GM12878 (cell line): ENCODE measurements at regions not wholly inside any gene's neighbourhood (a gene's known extent, or its start where the extent isn't known, plus 50 kb on each side); places are given as distances from the start of the nearest gene placed in this dataset.

Source experiments
- ATAC-seq: fragments of 200-7000 bp; cut with Tn5 transposase; 3 replicates; pipeline ENCODE4 v1.9.1; 2020; ENCODE audit warnings: mild to moderate bottlenecking, moderate library complexity
- BruUV-seq: library from RNA; stranded (reverse); fragments of 400-500 nt; replicated peaks from 2 replicates; lab custom pipeline; 2021; lab: Mats Ljungman, UMichigan
- CTCF ChIA-PET: fragments of 300-600 bp; sonication (Branson Sonifier 250); formaldehyde crosslinking; extraction: SDS; loops from one replicate; lab custom pipeline; 2021; ENCODE audit warnings: inconsistent platforms; lab: Yijun Ruan, JAX
- POLR2A ChIA-PET: fragments of 350-600 bp; formaldehyde crosslinking; extraction: SDS; loops from one replicate; lab custom pipeline; 2021; ENCODE audit warnings: inconsistent platforms; lab: Charles Lee
- RAD21 ChIA-PET: fragments of 300-600 bp; sonication (Branson Sonifier 250); formaldehyde crosslinking; loops from one replicate; lab custom pipeline; 2023; ENCODE audit warnings: antibody characterized with exemption; ENCODE audit not compliant: unreplicated experiment; lab: Charles Lee
- SMC1A ChIA-PET: fragments of 300-600 bp; sonication (Branson Sonifier 250); formaldehyde crosslinking; loops from one replicate; lab custom pipeline; 2023; ENCODE audit not compliant: unreplicated experiment, uncharacterized antibody; lab: Charles Lee
- DNase-seq: peaks from one replicate; pipeline ENCODE4 v3.0.0-alpha.2; 2011; ENCODE audit warnings: low read depth, low spot score
- FAIRE-seq: peaks from 3 replicates; lab custom pipeline; 2011; peaks lifted over from hg19 to GRCh38; lab: Jason Lieb, UNC
- H2AFZ ChIP-seq: 2 replicates; pipeline ENCODE4 v1.6.0; 2011; ENCODE audit warnings: low read depth, low read length, control low read depth; ENCODE audit not compliant: control insufficient read depth
- H3K27ac ChIP-seq: 2 replicates; pipeline ENCODE4 v1.5.1; 2011; ENCODE audit warnings: control low read depth; ENCODE audit not compliant: control insufficient read depth, insufficient read depth
- H3K27me3 ChIP-seq, 2 experiments: replicated peaks in 1 of 2; 2 replicates each; pipeline versions ENCODE4 v1.6.0 to v1.6.1; 2011; ENCODE audit warnings: low read length in 1 of 2; ENCODE audit not compliant: control insufficient read depth in 2 of 2, insufficient read depth in 2 of 2
- H3K36me3 ChIP-seq, 2 experiments: 2 replicates each; pipeline ENCODE4 v1.5.1; 2011; ENCODE audit warnings: low read length in 1 of 2; ENCODE audit not compliant: control insufficient read depth in 2 of 2, insufficient read depth in 2 of 2
- H3K4me1 ChIP-seq: 2 replicates; pipeline ENCODE4 v1.6.1; 2011; ENCODE audit warnings: mild to moderate bottlenecking, low read length, moderate library complexity, mixed read lengths; ENCODE audit not compliant: control insufficient read depth, insufficient read depth
- H3K4me2 ChIP-seq: 2 replicates; pipeline ENCODE4 v1.6.0; 2011; ENCODE audit warnings: control low read depth; ENCODE audit not compliant: control insufficient read depth, insufficient read depth
- H3K4me3 ChIP-seq: fragments of 200-600 bp; sonication (generic); 2 replicates; pipeline ENCODE4 v1.5.1; 2016
- H3K79me2 ChIP-seq: 2 replicates; pipeline ENCODE4 v1.6.0; 2011; ENCODE audit warnings: low read length; ENCODE audit not compliant: control insufficient read depth, insufficient read depth
- H3K9ac ChIP-seq: 2 replicates; pipeline ENCODE4 v1.8.0; 2011; ENCODE audit warnings: low read length, control low read depth, mixed read lengths; ENCODE audit not compliant: control insufficient read depth, insufficient read depth
- H3K9me3 ChIP-seq: replicated peaks from 3 replicates; pipeline ENCODE4 v1.5.1; 2011; ENCODE audit warnings: mild to moderate bottlenecking, low read length; ENCODE audit not compliant: control insufficient read depth, insufficient read depth
- H4K20me1 ChIP-seq: 2 replicates; pipeline ENCODE4 v1.6.0; 2011; ENCODE audit not compliant: control insufficient read depth, insufficient read depth
- ATF3 ChIP-seq: IDR thresholded peaks from 2 replicates; pipeline ENCODE4 v1.6.1; 2011; ENCODE audit warnings: low read depth, mild to moderate bottlenecking, low read length, moderate library complexity, borderline replicate concordance; ENCODE audit errors: extremely low read depth
- BHLHE40 ChIP-seq, 2 experiments: fragments of 450-650 bp in 1 of 2; IDR thresholded peaks; 2 replicates each; pipeline ENCODE4 v1.6.1; 2011 to 2017; ENCODE audit warnings: low read depth in 2 of 2, borderline replicate concordance in 1 of 2, improper control_type of control experiment in 1 of 2, low read length in 1 of 2, mild to moderate bottlenecking in 1 of 2
- BRCA1 ChIP-seq: IDR thresholded peaks from 2 replicates; pipeline ENCODE4 v1.6.1; 2011; ENCODE audit warnings: low read depth, low read length, improper control_type of control experiment
- POU2F2 ChIP-seq: IDR thresholded peaks from 3 replicates; pipeline ENCODE4 v1.6.1; 2011; ENCODE audit warnings: low read depth, mild to moderate bottlenecking, low read length, borderline replicate concordance
- SIX5 ChIP-seq: IDR thresholded peaks from 2 replicates; pipeline ENCODE4 v1.6.1; 2011; ENCODE audit warnings: mild to moderate bottlenecking, low read depth, low read length, moderate library complexity; ENCODE audit not compliant: severe bottlenecking
- SPI1 ChIP-seq: IDR thresholded peaks from 2 replicates; pipeline ENCODE4 v1.6.1; 2011; ENCODE audit warnings: low read depth, mild to moderate bottlenecking, low read length, moderate library complexity, borderline replicate concordance; ENCODE audit not compliant: insufficient read depth
- TCF12 ChIP-seq: IDR thresholded peaks from 2 replicates; pipeline ENCODE4 v1.6.1; 2011; ENCODE audit warnings: low read depth, mild to moderate bottlenecking, low read length
- ZNF217 ChIP-seq: fragments of 450-650 bp; IDR thresholded peaks from 2 replicates; pipeline ENCODE4 v1.6.1; 2017; ENCODE audit warnings: antibody characterized with exemption, mild to moderate bottlenecking
- WGBS: methylation state at CpG from one replicate; pipeline ENCODE4 v1.1.6; 2016; ENCODE audit warnings: low lambda C conversion rate; ENCODE audit not compliant: insufficient replicate concordance, insufficient coverage; ENCODE audit errors: missing lambda C conversion rate; 5-methylcytosine and 5-hydroxymethylcytosine counted together
- in situ Hi-C: fragments of 300-500 bp; cut with MboI; formaldehyde crosslinking; loops from 9 replicates; pipeline ENCODE4 v1.14.3; 2018; ENCODE audit warnings: mixed read lengths
- intact Hi-C: fragments of 100-400 bp; cut with micrococcal nuclease; formaldehyde crosslinking; loops from one replicate; pipeline ENCODE4 v1.14.2; 2022; ENCODE audit not compliant: unreplicated experiment

DNA sequence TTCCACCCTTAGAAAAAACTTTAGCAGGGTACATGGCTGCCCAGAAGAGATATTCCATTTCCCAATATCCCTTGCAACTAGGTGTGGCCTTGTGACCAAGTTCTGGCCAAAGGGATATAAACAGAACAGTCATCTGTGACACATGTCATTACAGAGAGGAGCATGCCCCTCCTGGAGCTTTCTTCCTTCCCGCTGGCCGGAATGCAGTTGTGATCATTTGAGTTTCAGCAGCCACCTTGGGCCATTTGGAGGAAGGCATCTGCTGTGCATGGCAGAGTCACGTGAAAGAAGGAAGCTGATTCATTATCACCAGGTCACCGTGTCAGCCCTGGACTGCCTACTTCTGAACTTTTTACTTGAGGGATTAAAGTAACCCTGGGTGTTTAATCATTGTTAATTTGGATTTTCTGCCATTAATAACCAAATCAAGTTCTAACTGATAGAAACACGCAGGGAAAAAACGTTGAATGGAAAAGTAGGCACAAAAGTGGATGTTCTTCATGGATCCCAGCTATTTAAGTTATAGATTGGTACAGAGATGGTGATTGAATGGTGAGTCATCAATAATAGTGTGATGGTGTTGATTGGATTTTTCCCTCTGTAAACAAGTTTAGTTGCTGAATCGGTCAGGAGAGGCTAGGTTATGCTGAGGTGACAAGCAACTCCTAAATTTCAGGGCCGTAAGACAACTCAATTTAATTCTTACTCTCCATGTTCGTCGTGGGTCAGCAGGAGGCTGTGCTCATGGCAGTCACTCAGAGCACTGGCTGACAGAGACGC lies 80.7 kb upstream of the CCDC167 start:
- FAIRE-seq (no peak), ATAC-seq (no peak), DNase-seq (no peak)
- no peak overlapping the region for H3K4me3 ChIP-seq
- RAD21 ChIA-PET = interaction anchor here (0.9 to 1.6 kb wide), 5 partner anchors 42 to 112 kb away, joined by 3 to 5 read pairs (median 3); no protein-coding TSS in a partner anchor
- H3K36me3 ChIP-seq = no peaks in the 10 kb centered on the region
- no peak overlapping the region for H3K27ac ChIP-seq
- WGBS = 58% methylated on average over 11 of the region's 11 CpGs
- no peaks in the 10 kb centered on the region for H3K4me1 ChIP-seq
- H2AFZ ChIP-seq = no peak overlapping the region
- CTCF ChIA-PET = interaction anchor here (0.6 to 5.6 kb wide), 8 partner anchors 14 to 819 kb away, joined by 3 to 38 read pairs (median 4); no protein-coding TSS in a partner anchor
- in situ Hi-C loops = no loop called here
- H3K79me2 ChIP-seq = no peaks in the 10 kb centered on the region
- no peaks in the 10 kb centered on the region for H3K9me3 ChIP-seq
- H4K20me1 ChIP-seq = no peaks in the 10 kb centered on the region
- TF ChIP-seq BRCA1 = no peak
- TF ChIP-seq SPI1 = no peak
- TF ChIP-seq SIX5 = no peak
- TF ChIP-seq POU2F2 = no peak
- no peak for TF ChIP-seq ZNF217
- no peak for TF ChIP-seq ATF3
- no peak for TF ChIP-seq TCF12
- no peak for TF ChIP-seq BHLHE40 (IDR thresholded peaks at IDR 0.05; ENCODE audit: borderline replicate concordance in 1 of 2, low read depth in 2 of 2, low read length in 1 of 2)
- TF ChIP-seq, all 136 proteins: peak for 0
- ChIA-PET SMC1A (interaction anchor here (0.6 to 3.0 kb wide), 11 partner anchors 10 to 163 kb away, joined by 3 to 17 read pairs (median 4); no protein-coding TSS in a partner anchor), POLR2A (no interaction called here)
- H3K9ac ChIP-seq = no peak overlapping the region
- intact Hi-C loops = loop anchor here (5.0 kb wide), 1 partner anchor 112 kb away; no protein-coding TSS in a partner anchor
- no peak overlapping the region for H3K4me2 ChIP-seq
- no TSS peak for BruUV-seq
- H3K27me3 ChIP-seq = no peaks in the 10 kb centered on the region
